GM12865 (cell line): ENCODE measurements at regions not wholly inside any gene's neighbourhood (a gene's known extent, or its start where the extent isn't known, plus 50 kb on each side); places are given as distances from the start of the nearest gene placed in this dataset.

Experiments
- DNase-seq: peaks from one replicate; pipeline ENCODE4 v3.0.0; 2010; ENCODE audit warnings: low read depth
- H3K4me3 ChIP-seq: 2 replicates; pipeline ENCODE4 v1.5.1; 2011; ENCODE audit warnings: mild to moderate bottlenecking, low read depth, low read length, control low read depth
- CTCF ChIP-seq: IDR thresholded peaks from 2 replicates; pipeline ENCODE4 v1.5.1; 2011; ENCODE audit warnings: low read length, control low read depth, low read depth, inconsistent platforms; ENCODE audit not compliant: insufficient read depth; ENCODE audit errors: missing control alignments

DNA sequence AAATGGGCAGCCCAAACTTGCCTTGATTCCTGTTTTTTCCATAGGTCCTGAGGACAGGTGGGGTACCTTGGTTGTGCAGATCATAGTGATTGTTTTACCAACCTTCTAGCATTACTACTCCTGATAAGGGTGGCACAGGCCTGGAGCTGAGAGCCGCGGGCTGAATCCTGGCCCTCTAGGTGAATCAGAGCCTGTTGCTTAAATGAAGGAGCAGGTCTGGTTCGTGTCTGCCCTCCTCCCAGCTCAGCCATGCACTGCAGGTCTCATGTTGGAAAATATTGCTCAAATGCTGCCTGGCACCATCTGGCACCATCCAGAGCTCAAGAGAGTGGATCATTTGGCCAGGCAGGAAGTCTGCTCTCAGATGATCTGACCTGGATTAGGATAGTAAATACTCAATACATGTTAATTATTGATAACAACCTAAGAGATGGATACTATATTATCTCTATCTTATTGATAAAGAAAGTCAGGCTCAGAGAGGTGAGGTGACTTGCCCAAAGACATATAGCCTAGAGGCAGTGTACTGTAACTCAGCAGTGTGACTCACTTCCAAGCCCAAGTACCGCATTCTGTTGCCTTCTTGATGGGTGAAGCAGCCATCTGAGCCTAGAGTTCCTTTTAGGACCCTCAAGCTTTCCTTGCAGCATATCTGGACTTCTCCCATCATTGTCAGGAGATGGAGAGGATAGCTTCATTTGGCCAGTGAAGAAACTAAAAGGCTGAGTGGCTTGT lies 104.3 kb upstream of the PITX1 start:
- no peak for DNase-seq
- H3K4me3 ChIP-seq: no peak overlapping the region
- TF ChIP-seq CTCF: no peak

- DNase-seq: no peak
- TF ChIP-seq CTCF: no peak
- no peak overlapping the region for H3K4me3 ChIP-seq
These were observed 103.3 kb upstream of the PITX1 start for GRCh38 chr5:135137146-135137915.

GRCh38 chr5:135136546-135136945 lies 102.5 kb upstream of the PITX1 start:
- DNase-seq: no peak
- H3K4me3 ChIP-seq: no peak overlapping the region
- TF ChIP-seq CTCF: no peak

- TF ChIP-seq CTCF: no peak
- no peak overlapping the region for H3K4me3 ChIP-seq
- no peak for DNase-seq
These were observed 101.7 kb upstream of the PITX1 start for GRCh38 chr5:135135530-135136226.

DNA sequence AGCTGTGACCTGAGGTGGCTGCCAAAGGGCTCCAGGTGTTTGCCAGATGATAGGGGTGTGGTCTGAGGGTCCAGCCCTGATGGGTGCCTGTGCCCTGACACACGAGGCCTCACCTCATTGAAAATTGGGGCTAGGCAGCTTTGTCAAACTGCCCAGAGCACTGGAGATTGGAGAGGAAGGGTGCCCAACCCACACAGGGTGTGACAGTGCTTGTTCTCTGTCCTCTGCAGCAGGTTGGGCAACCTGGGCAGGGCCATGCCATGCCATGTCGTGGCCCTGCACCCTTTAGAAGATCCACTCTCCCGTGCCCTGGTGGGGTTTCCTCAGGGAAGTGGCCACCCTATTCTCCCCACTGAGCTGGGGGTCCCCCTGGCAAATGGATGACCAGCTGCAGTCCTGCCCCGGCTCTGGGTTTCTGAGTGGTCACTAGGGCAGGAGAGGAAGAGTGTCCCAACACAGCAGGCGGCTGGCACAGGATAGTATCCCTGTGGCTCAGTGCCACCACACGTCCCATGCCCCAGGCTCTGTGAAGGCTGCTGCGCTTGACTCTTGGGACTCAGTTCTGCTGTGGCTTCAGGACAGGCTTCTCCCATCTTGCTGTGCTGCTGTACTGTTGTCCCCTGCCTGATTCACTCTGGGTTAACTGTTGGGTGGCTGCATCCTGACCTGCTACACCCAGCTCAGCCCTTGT lies 100.8 kb upstream of the PITX1 start:
- no peak overlapping the region for H3K4me3 ChIP-seq
- DNase-seq: no peak

More for the DNA sequence above, 100.8 kb upstream of the PITX1 start:
- TF ChIP-seq CTCF: no peak
